ENCODE measurements at regions not wholly inside any gene's neighbourhood (a gene's known extent, or its start where the extent isn't known, plus 50 kb on each side); places are given as distances from the start of the nearest gene placed in this dataset.

DNA sequence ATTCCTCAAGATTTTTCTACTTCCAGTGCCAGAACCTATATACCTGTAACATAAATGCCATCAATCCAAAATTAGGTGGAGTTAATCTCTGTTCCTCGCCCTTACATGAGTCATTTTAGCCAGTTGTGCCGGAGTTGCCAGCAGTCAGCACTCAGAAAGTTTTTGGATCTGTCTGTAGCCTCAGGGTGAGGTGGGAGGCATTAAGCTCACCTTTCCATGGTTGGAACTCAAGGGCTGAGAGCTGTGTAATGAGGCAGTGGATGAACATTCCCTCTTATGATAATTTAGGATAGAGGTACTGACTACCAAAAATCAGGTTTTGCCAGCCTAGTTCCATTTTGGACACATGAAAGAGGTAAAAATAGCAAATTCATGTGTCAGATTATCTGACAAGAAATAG, 1553.1 kb upstream of the ADGRL3 start:
- TF ChIP-seq, protein P1, sequence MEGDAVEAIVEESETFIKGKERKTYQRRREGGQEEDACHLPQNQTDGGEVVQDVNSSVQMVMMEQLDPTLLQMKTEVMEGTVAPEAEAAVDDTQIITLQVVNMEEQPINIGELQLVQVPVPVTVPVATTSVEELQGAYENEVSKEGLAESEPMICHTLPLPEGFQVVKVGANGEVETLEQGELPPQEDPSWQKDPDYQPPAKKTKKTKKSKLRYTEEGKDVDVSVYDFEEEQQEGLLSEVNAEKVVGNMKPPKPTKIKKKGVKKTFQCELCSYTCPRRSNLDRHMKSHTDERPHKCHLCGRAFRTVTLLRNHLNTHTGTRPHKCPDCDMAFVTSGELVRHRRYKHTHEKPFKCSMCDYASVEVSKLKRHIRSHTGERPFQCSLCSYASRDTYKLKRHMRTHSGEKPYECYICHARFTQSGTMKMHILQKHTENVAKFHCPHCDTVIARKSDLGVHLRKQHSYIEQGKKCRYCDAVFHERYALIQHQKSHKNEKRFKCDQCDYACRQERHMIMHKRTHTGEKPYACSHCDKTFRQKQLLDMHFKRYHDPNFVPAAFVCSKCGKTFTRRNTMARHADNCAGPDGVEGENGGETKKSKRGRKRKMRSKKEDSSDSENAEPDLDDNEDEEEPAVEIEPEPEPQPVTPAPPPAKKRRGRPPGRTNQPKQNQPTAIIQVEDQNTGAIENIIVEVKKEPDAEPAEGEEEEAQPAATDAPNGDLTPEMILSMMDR (IDR thresholded peaks at IDR 0.05) = no peak
- no peak for TF ChIP-seq POLR2A (IDR thresholded peaks at IDR 0.05)

Measured in heart left ventricle (tissue), 13 donors.